HCT116 (cell line): ENCODE measurements at regions not wholly inside any gene's neighbourhood (a gene's known extent, or its start where the extent isn't known, plus 50 kb on each side); places are given as distances from the start of the nearest gene placed in this dataset.

ENCODE experiments used
- ATAC-seq: fragments of 200-7000 bp; cut with Tn5 transposase; 2 replicates; pipeline ENCODE4 v1.9.1; 2020; ENCODE audit warnings: mild to moderate bottlenecking, moderate library complexity
- BruUV-seq: library from RNA; stranded (reverse); fragments of 400-500 nt; replicated peaks from 2 replicates; lab custom pipeline; 2021; lab: Mats Ljungman, UMichigan
- CTCF ChIA-PET: fragments of 300-600 bp; sonication (Branson Sonifier 250); formaldehyde crosslinking; loops from one replicate; lab custom pipeline; 2021; ENCODE audit warnings: antibody characterized with exemption; lab: Charles Lee
- POLR2A ChIA-PET: fragments of 300-600, 350-600 bp; sonication (Branson Sonifier 250); formaldehyde crosslinking; loops from one replicate; lab custom pipeline; 2021; ENCODE audit warnings: antibody characterized with exemption; lab: Charles Lee
- RAD21 ChIA-PET, 2 experiments: fragments of 300-600 bp; sonication (Branson Sonifier 250); formaldehyde crosslinking; loops; one replicate each; lab custom pipeline; 2023; ENCODE audit warnings: low total read pairs in 2 of 2; ENCODE audit not compliant: uncharacterized antibody in 2 of 2, unreplicated experiment in 2 of 2, low non-redundant PET in 1 of 2; lab: Charles Lee
- DNase-seq: peaks from one replicate; pipeline ENCODE4 v3.0.0-alpha.2; 2010; ENCODE audit warnings: low read depth, low spot score
- H2AFZ ChIP-seq: fragments of 200-600 bp; shearing (Covaris generic), sonication (generic); 2 replicates; pipeline ENCODE4 v1.6.1; 2017; ENCODE audit warnings: low read depth, mixed run types, mixed read lengths, antibody characterized with exemption, low read length; ENCODE audit not compliant: poor library complexity, severe bottlenecking
- H3K27ac ChIP-seq: 2 replicates; pipeline ENCODE4 v1.5.1; 2012; ENCODE audit warnings: low read depth, low read length
- H3K27me3 ChIP-seq: fragments of 200-600 bp; sonication (generic); 2 replicates; pipeline ENCODE4 v1.6.1; 2016; ENCODE audit warnings: mixed run types, low read length, mixed read lengths; ENCODE audit not compliant: insufficient read depth
- H3K36me3 ChIP-seq, 2 experiments: fragments of 200-500 bp in 1 of 2; fragments of 200-600 bp in 1 of 2; sonication (Bioruptor generic) in 1 of 2; sonication (generic) in 1 of 2; 2 replicates each; pipeline versions ENCODE4 v1.5.1 to v1.6.1; 2014 to 2016; ENCODE audit warnings: low read length in 2 of 2, inconsistent platforms in 1 of 2, mixed read lengths in 1 of 2, mixed run types in 1 of 2; ENCODE audit not compliant: insufficient read depth in 2 of 2, control insufficient read depth in 1 of 2
- H3K4me1 ChIP-seq, 2 experiments: fragments of 200-600 bp in 1 of 2; sonication (generic) in 1 of 2; 2 replicates each; pipeline versions ENCODE4 v1.5.1 to v1.6.1; 2012 to 2017; ENCODE audit warnings: low read length in 2 of 2, inconsistent platforms in 1 of 2, mild to moderate bottlenecking in 1 of 2, mixed read lengths in 1 of 2, mixed run types in 1 of 2, moderate library complexity in 1 of 2; ENCODE audit not compliant: insufficient read depth in 2 of 2, control insufficient read depth in 1 of 2
- H3K4me2 ChIP-seq: fragments of 200-600 bp; sonication (generic); 2 replicates; pipeline ENCODE4 v1.6.1; 2017; ENCODE audit warnings: mixed run types, low read length, mixed read lengths
- H3K4me3 ChIP-seq, 2 experiments: fragments of 200-600 bp in 1 of 2; sonication (generic) in 1 of 2; replicated peaks in 1 of 2; 2 replicates each; pipeline ENCODE4 v1.5.1; 2011 to 2016; ENCODE audit warnings: low read length in 2 of 2, control low read depth in 1 of 2, low read depth in 1 of 2, mild to moderate bottlenecking in 1 of 2, mixed read lengths in 1 of 2, mixed run types in 1 of 2
- H3K79me2 ChIP-seq: fragments of 200-600 bp; sonication (generic); 2 replicates; pipeline ENCODE4 v1.6.1; 2017; ENCODE audit warnings: mild to moderate bottlenecking, mixed run types, low read length, moderate library complexity, mixed read lengths; ENCODE audit not compliant: insufficient read depth
- H3K9ac ChIP-seq: fragments of 200-600 bp; sonication (generic); 2 replicates; pipeline ENCODE4 v1.6.1; 2016; ENCODE audit warnings: low read length, mixed read lengths
- H3K9me2 ChIP-seq: fragments of 200-600 bp; sonication (generic), shearing (Covaris generic); 2 replicates; pipeline ENCODE4 v1.6.1; 2017; ENCODE audit warnings: mixed run types, mild to moderate bottlenecking, moderate library complexity; ENCODE audit not compliant: insufficient read depth
- H3K9me3 ChIP-seq, 2 experiments: fragments of 200-500 bp in 1 of 2; fragments of 200-600 bp in 1 of 2; sonication (Bioruptor generic) in 1 of 2; sonication (generic) in 1 of 2; 2 replicates each; pipeline ENCODE4 v1.6.1; 2014 to 2017; ENCODE audit warnings: low read length in 2 of 2, mixed read lengths in 2 of 2, inconsistent platforms in 1 of 2, low read depth in 1 of 2, mild to moderate bottlenecking in 1 of 2, mixed run types in 1 of 2, moderate library complexity in 1 of 2; ENCODE audit not compliant: control insufficient read depth in 1 of 2, insufficient read depth in 1 of 2
- H4K20me1 ChIP-seq: fragments of 200-600 bp; sonication (generic), shearing (Covaris generic); 2 replicates; pipeline ENCODE4 v1.6.1; 2017; ENCODE audit warnings: mixed run types, mild to moderate bottlenecking, moderate library complexity; ENCODE audit not compliant: insufficient read depth
- ATF3 ChIP-seq: IDR thresholded peaks from 2 replicates; pipeline ENCODE4 v1.6.1; 2012
- CBX3 ChIP-seq: IDR thresholded peaks from 2 replicates; pipeline ENCODE4 v1.6.1; 2012; ENCODE audit warnings: low read depth
- CEBPB ChIP-seq: IDR thresholded peaks from 2 replicates; pipeline ENCODE4 v1.6.1; 2012; ENCODE audit warnings: low read depth
- ELF1 ChIP-seq: IDR thresholded peaks from 2 replicates; pipeline ENCODE4 v1.6.1; 2012; ENCODE audit warnings: low read depth, borderline replicate concordance
- EZH2 ChIP-seq: fragments of 200-600 bp; sonication (generic); IDR thresholded peaks from 2 replicates; pipeline ENCODE4 v1.6.1; 2017; ENCODE audit warnings: antibody characterized with exemption, mixed run types
- FOSL1 ChIP-seq: IDR thresholded peaks from 2 replicates; pipeline ENCODE4 v1.6.1; 2012; ENCODE audit warnings: low read depth
- JUND ChIP-seq: IDR thresholded peaks from 2 replicates; pipeline ENCODE4 v1.6.1; 2012
- MAX ChIP-seq: IDR thresholded peaks from 2 replicates; pipeline ENCODE4 v1.6.1; 2012
- POLR2A ChIP-seq: IDR thresholded peaks from 2 replicates; pipeline ENCODE4 v1.7.0; 2011; ENCODE audit warnings: borderline replicate concordance; ENCODE audit not compliant: insufficient read depth, insufficient read length; ENCODE audit errors: extremely low read depth
- RAD21 ChIP-seq: IDR thresholded peaks from 2 replicates; pipeline ENCODE4 v1.6.1; 2012; ENCODE audit warnings: low read depth, mild to moderate bottlenecking
- REST ChIP-seq: IDR thresholded peaks from 2 replicates; pipeline ENCODE4 v1.6.1; 2012; ENCODE audit warnings: low read depth
- SIN3A ChIP-seq: IDR thresholded peaks from 2 replicates; pipeline ENCODE4 v1.6.1; 2012; ENCODE audit warnings: low read depth
- SP1 ChIP-seq: IDR thresholded peaks from 2 replicates; pipeline ENCODE4 v1.6.1; 2012; ENCODE audit warnings: low read depth
- SRF ChIP-seq: IDR thresholded peaks from 2 replicates; pipeline ENCODE4 v1.6.1; 2012; ENCODE audit warnings: low read depth
- TCF7L2 ChIP-seq: IDR thresholded peaks from 2 replicates; pipeline ENCODE4 v1.7.0; 2011; ENCODE audit warnings: borderline replicate concordance, inconsistent platforms; ENCODE audit not compliant: insufficient read depth, insufficient read length; ENCODE audit errors: extremely low read depth
- YY1 ChIP-seq: IDR thresholded peaks from 2 replicates; pipeline ENCODE4 v1.6.1; 2011; ENCODE audit warnings: low read length, low read depth, moderate library complexity, mild to moderate bottlenecking; ENCODE audit not compliant: insufficient replicate concordance; ENCODE audit errors: extremely low read depth
- ZBTB33 ChIP-seq: IDR thresholded peaks from 2 replicates; pipeline ENCODE4 v1.6.1; 2011; ENCODE audit warnings: mild to moderate bottlenecking, low read length, moderate library complexity; ENCODE audit not compliant: insufficient replicate concordance; ENCODE audit errors: extremely low read depth
- ZFX ChIP-seq: fragments of 450-650 bp; IDR thresholded peaks from 2 replicates; pipeline ENCODE4 v1.6.1; 2017
- ZNF274 ChIP-seq: fragments of 200-500 bp; sonication (Bioruptor generic); IDR thresholded peaks from 2 replicates; pipeline ENCODE4 v1.6.1; 2014; ENCODE audit warnings: mild to moderate bottlenecking, low read depth, low read length, inconsistent platforms
- intact Hi-C: fragments of 100-400 bp; cut with micrococcal nuclease; formaldehyde crosslinking; loops from 2 replicates; pipeline ENCODE4 v1.10.0; 2022
- TF ChIP-seq, protein P1 (sequence below), 3 experiments: fragments of 200-600 bp in 1 of 3; sonication (generic) in 1 of 3; IDR thresholded peaks in 2 of 3; conservative IDR thresholded peaks in 1 of 3; 2 replicates each; pipeline ENCODE4 v1.5.1; 2012 to 2017; ENCODE audit warnings: low read depth in 2 of 3, low read length in 2 of 3, antibody characterized with exemption in 1 of 3, borderline replicate concordance in 1 of 3, control low read depth in 1 of 3, mild to moderate bottlenecking in 1 of 3, mixed read lengths in 1 of 3, mixed run types in 1 of 3, moderate library complexity in 1 of 3; ENCODE audit not compliant: insufficient read depth in 1 of 3

GRCh38 chr12:89801284-89801683, 92.6 kb upstream of the ATP2B1 start:
- DNase-seq (no peak), ATAC-seq (no peak)
- ChIA-PET RAD21 (no interaction called here), CTCF (no interaction called here), POLR2A (no interaction called here)
- Histone ChIP-seq H3K79me2 (no peaks in the 10 kb centered on the region), H2AFZ (no peak overlapping the region), H3K4me1 (no peaks in the 10 kb centered on the region), H3K9ac (no peak overlapping the region), H3K9me3 (no peaks in the 10 kb centered on the region), H3K27me3 (no peaks in the 10 kb centered on the region), H3K27ac (no peak overlapping the region), H3K4me3 (no peak overlapping the region), H3K9me2 (no peaks in the 10 kb centered on the region), H3K36me3 (no peaks in the 10 kb centered on the region), H4K20me1 (no peaks in the 10 kb centered on the region), H3K4me2 (no peak overlapping the region)
- no peak for TF ChIP-seq POLR2A
- TF ChIP-seq RAD21: no peak
- no peak for TF ChIP-seq CEBPB
- TF ChIP-seq FOSL1: no peak
- no peak for TF ChIP-seq SRF
- no peak for TF ChIP-seq ATF3
- no peak for TF ChIP-seq CBX3
- TF ChIP-seq ZNF274: no peak
- TF ChIP-seq ZFX: no peak
- TF ChIP-seq, protein P1, sequence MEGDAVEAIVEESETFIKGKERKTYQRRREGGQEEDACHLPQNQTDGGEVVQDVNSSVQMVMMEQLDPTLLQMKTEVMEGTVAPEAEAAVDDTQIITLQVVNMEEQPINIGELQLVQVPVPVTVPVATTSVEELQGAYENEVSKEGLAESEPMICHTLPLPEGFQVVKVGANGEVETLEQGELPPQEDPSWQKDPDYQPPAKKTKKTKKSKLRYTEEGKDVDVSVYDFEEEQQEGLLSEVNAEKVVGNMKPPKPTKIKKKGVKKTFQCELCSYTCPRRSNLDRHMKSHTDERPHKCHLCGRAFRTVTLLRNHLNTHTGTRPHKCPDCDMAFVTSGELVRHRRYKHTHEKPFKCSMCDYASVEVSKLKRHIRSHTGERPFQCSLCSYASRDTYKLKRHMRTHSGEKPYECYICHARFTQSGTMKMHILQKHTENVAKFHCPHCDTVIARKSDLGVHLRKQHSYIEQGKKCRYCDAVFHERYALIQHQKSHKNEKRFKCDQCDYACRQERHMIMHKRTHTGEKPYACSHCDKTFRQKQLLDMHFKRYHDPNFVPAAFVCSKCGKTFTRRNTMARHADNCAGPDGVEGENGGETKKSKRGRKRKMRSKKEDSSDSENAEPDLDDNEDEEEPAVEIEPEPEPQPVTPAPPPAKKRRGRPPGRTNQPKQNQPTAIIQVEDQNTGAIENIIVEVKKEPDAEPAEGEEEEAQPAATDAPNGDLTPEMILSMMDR (IDR thresholded peaks at IDR 0.05 in 2 of 3, conservative IDR thresholded peaks at IDR 0.05 in 1 of 3; ENCODE audit: borderline replicate concordance in 1 of 3, insufficient read depth in 1 of 3, low read depth in 2 of 3, low read length in 2 of 3): no peak
- TF ChIP-seq ELF1: no peak
- TF ChIP-seq REST: no peak
- no peak for TF ChIP-seq SIN3A
- TF ChIP-seq SP1: no peak
- no peak for TF ChIP-seq YY1
- TF ChIP-seq ZBTB33: no peak
- no peak for TF ChIP-seq JUND
- no peak for TF ChIP-seq MAX
- TF ChIP-seq TCF7L2: no peak
- no peak for TF ChIP-seq EZH2
- intact Hi-C loops: no loop called here
- BruUV-seq: no TSS peak
